H1 (cell line): ENCODE measurements at regions not wholly inside any gene's neighbourhood (a gene's known extent, or its start where the extent isn't known, plus 50 kb on each side); places are given as distances from the start of the nearest gene placed in this dataset.

Experiments
- CTCF ChIA-PET: fragments of 300-600 bp; sonication (Branson Sonifier 250); formaldehyde crosslinking; loops from one replicate; lab custom pipeline; 2021; ENCODE audit not compliant: partially characterized antibody; lab: Charles Lee
- POLR2A ChIA-PET: fragments of 300-600 bp; sonication (Branson Sonifier 250); formaldehyde crosslinking; loops from one replicate; lab custom pipeline; 2021; ENCODE audit warnings: inconsistent platforms; ENCODE audit not compliant: partially characterized antibody; lab: Charles Lee
- DNase-seq, 2 experiments: peaks; one replicate each; pipeline versions ENCODE4 v3.0.0 to v3.0.0-alpha.2; 2010 to 2022; ENCODE audit warnings: low spot score in 2 of 2, low read depth in 1 of 2, mixed read lengths in 1 of 2
- FAIRE-seq: peaks from 2 replicates; lab custom pipeline; 2011; peaks lifted over from hg19 to GRCh38; lab: Jason Lieb, UNC
- H2AFZ ChIP-seq: 2 replicates; pipeline ENCODE4 v1.8.1; 2012; ENCODE audit warnings: low read length, inconsistent platforms
- H2AK5ac ChIP-seq: 2 replicates; pipeline ENCODE4 v1.6.1; 2013; ENCODE audit warnings: low read depth, low read length
- H2BK120ac ChIP-seq: replicated peaks from 2 replicates; pipeline ENCODE3; 2013; ENCODE audit warnings: low read depth, low read length, inconsistent platforms
- H2BK12ac ChIP-seq: 2 replicates; pipeline ENCODE4 v1.6.1; 2013; ENCODE audit warnings: low read depth, low read length
- H2BK15ac ChIP-seq: 2 replicates; pipeline ENCODE4 v1.6.1; 2013; ENCODE audit warnings: low read length
- H2BK20ac ChIP-seq: 2 replicates; pipeline ENCODE4 v1.6.1; 2013; ENCODE audit warnings: low read length
- H2BK5ac ChIP-seq: 2 replicates; pipeline ENCODE4 v1.6.1; 2013; ENCODE audit warnings: low read depth, low read length
- H3K14ac ChIP-seq: 2 replicates; pipeline ENCODE4 v1.6.1; 2013; ENCODE audit warnings: inconsistent platforms; ENCODE audit not compliant: insufficient read length
- H3K18ac ChIP-seq: 2 replicates; pipeline ENCODE4 v1.6.1; 2013; ENCODE audit warnings: low read length; ENCODE audit errors: extremely low read depth
- H3K23ac ChIP-seq: 2 replicates; pipeline ENCODE4 v1.6.1; 2013; ENCODE audit warnings: inconsistent platforms; ENCODE audit not compliant: insufficient read length
- H3K23me2 ChIP-seq: 2 replicates; pipeline ENCODE4 v1.6.1; 2013; ENCODE audit warnings: low read depth, low read length
- H3K27ac ChIP-seq: 2 replicates; pipeline ENCODE4 v1.6.1; 2011; ENCODE audit warnings: low read depth, low read length, inconsistent platforms
- H3K27me3 ChIP-seq, 4 experiments: replicated peaks in 1 of 4; 1 replicate in 1 of 4; 2 replicates in 3 of 4; pipeline versions ENCODE4 v1.6.1 to v1.8.1; 2011 to 2013; ENCODE audit warnings: low read length in 3 of 4, mild to moderate bottlenecking in 3 of 4, inconsistent platforms in 2 of 4, mixed read lengths in 2 of 4, moderate library complexity in 1 of 4; ENCODE audit not compliant: control insufficient read depth in 3 of 4, insufficient read depth in 3 of 4; ENCODE audit errors: extremely low read depth in 1 of 4
- H3K36me3 ChIP-seq, 4 experiments: 2 replicates each; pipeline versions ENCODE4 v1.6.1 to v1.8.1; 2011 to 2013; ENCODE audit warnings: mild to moderate bottlenecking in 4 of 4, low read length in 3 of 4, moderate library complexity in 2 of 4, control low read depth in 1 of 4, inconsistent platforms in 1 of 4; ENCODE audit not compliant: insufficient read depth in 4 of 4, control insufficient read depth in 2 of 4
- H3K4ac ChIP-seq: replicated peaks from 2 replicates; pipeline ENCODE3; 2013; ENCODE audit warnings: low read length, low read depth, mixed read lengths, inconsistent platforms; ENCODE audit not compliant: insufficient read length
- H3K4me1 ChIP-seq, 4 experiments: replicated peaks in 1 of 4; 1 replicate in 1 of 4; 2 replicates in 3 of 4; pipeline versions ENCODE4 v1.6.1 to v1.8.1; 2011 to 2013; ENCODE audit warnings: low read length in 3 of 4, inconsistent platforms in 2 of 4, mixed read lengths in 1 of 4; ENCODE audit not compliant: insufficient read depth in 4 of 4, control insufficient read depth in 3 of 4
- H3K4me2 ChIP-seq, 2 experiments: 2 replicates each; pipeline versions ENCODE4 v1.6.1 to v1.8.1; 2011 to 2013; ENCODE audit warnings: low read depth in 2 of 2, low read length in 2 of 2, control low read depth in 1 of 2, inconsistent platforms in 1 of 2, mild to moderate bottlenecking in 1 of 2; ENCODE audit not compliant: insufficient read depth in 1 of 2
- H3K4me3 ChIP-seq, 4 experiments: fragments of 200-600, 300-600 bp in 1 of 4; sonication (generic), shearing (Covaris generic), sonication (Bioruptor Twin) in 1 of 4; 2 replicates each; pipeline versions ENCODE4 v1.5.1 to v1.8.1; 2011 to 2016; ENCODE audit warnings: low read length in 4 of 4, low read depth in 3 of 4, control low read depth in 2 of 4, inconsistent platforms in 2 of 4, mild to moderate bottlenecking in 2 of 4, mixed read lengths in 1 of 4, moderate library complexity in 1 of 4; ENCODE audit not compliant: insufficient read depth in 2 of 4; ENCODE audit errors: extremely low read depth in 1 of 4
- H3K56ac ChIP-seq: replicated peaks from 2 replicates; pipeline ENCODE3; 2013; ENCODE audit warnings: low read depth, mild to moderate bottlenecking, mixed read lengths, low read length, inconsistent platforms; ENCODE audit not compliant: insufficient read length
- H3K79me1 ChIP-seq: 2 replicates; pipeline ENCODE4 v1.6.1; 2013; ENCODE audit warnings: low read depth, low read length, control low read depth
- H3K79me2 ChIP-seq, 2 experiments: 2 replicates each; pipeline versions ENCODE4 v1.6.1 to v1.8.1; 2012 to 2013; ENCODE audit warnings: low read length in 2 of 2, mild to moderate bottlenecking in 2 of 2, inconsistent platforms in 1 of 2; ENCODE audit not compliant: insufficient read depth in 2 of 2, control insufficient read depth in 1 of 2
- H3K9ac ChIP-seq, 4 experiments: replicated peaks in 1 of 4; 1 replicate in 1 of 4; 2 replicates in 3 of 4; pipeline versions ENCODE4 v1.6.1 to v1.8.1; 2011 to 2013; ENCODE audit warnings: low read depth in 3 of 4, low read length in 3 of 4, control low read depth in 2 of 4, mild to moderate bottlenecking in 2 of 4, moderate library complexity in 2 of 4, inconsistent platforms in 1 of 4; ENCODE audit errors: extremely low read depth in 1 of 4
- H3K9me3 ChIP-seq, 2 experiments: 2 replicates each; pipeline versions ENCODE4 v1.6.1 to v1.8.1; 2012 to 2013; ENCODE audit warnings: mild to moderate bottlenecking in 2 of 2, moderate library complexity in 2 of 2, control low read depth in 1 of 2, inconsistent platforms in 1 of 2, low read depth in 1 of 2, low read length in 1 of 2, mixed read lengths in 1 of 2; ENCODE audit not compliant: insufficient read depth in 2 of 2
- H4K20me1 ChIP-seq, 2 experiments: replicated peaks in 1 of 2; 2 replicates each; pipeline versions ENCODE3 to v1.8.1; 2011 to 2013; ENCODE audit warnings: inconsistent platforms in 2 of 2, low read length in 2 of 2, mild to moderate bottlenecking in 1 of 2; ENCODE audit not compliant: insufficient read depth in 2 of 2, control insufficient read depth in 1 of 2
- H4K5ac ChIP-seq: 2 replicates; pipeline ENCODE4 v1.6.1; 2013; ENCODE audit warnings: low read length, low read depth, mixed read lengths, inconsistent platforms; ENCODE audit not compliant: insufficient read length
- H4K8ac ChIP-seq: 2 replicates; pipeline ENCODE4 v1.8.0; 2013; ENCODE audit warnings: mild to moderate bottlenecking, moderate library complexity, low read length, inconsistent platforms; ENCODE audit not compliant: insufficient read depth; ENCODE audit errors: extremely low read depth
- H4K91ac ChIP-seq: replicated peaks from 2 replicates; pipeline ENCODE3; 2013; ENCODE audit warnings: low read length, mixed read lengths, inconsistent platforms; ENCODE audit not compliant: insufficient read length
- RNF2 ChIP-seq: fragments of 200-900, 300-1000 bp; sonication (generic); IDR thresholded peaks from 2 replicates; pipeline ENCODE4 v1.7.1; 2016; ENCODE audit warnings: borderline replicate concordance, low read depth, mild to moderate bottlenecking, antibody characterized with exemption, low read length; ENCODE audit not compliant: poor library complexity, severe bottlenecking; ENCODE audit errors: missing control alignments
- SIN3A ChIP-seq, 2 experiments: IDR thresholded peaks in 1 of 2; conservative IDR thresholded peaks in 1 of 2; 2 replicates each; pipeline ENCODE4 v1.6.1; 2011 to 2012; ENCODE audit warnings: low read length in 2 of 2, improper control_type of control experiment in 1 of 2, low read depth in 1 of 2, mild to moderate bottlenecking in 1 of 2
- TAF7 ChIP-seq: optimal IDR thresholded peaks from 2 replicates; pipeline ENCODE3; 2011; ENCODE audit warnings: low read depth, mild to moderate bottlenecking, inconsistent platforms, low read length, moderate library complexity, borderline replicate concordance
- TBP ChIP-seq: IDR thresholded peaks from 2 replicates; pipeline ENCODE4 v1.6.1; 2011; ENCODE audit warnings: low read depth, low read length, improper control_type of control experiment
- WGBS, 2 experiments: shearing (Covaris generic) in 1 of 2; methylation state at CpG; one replicate each; pipeline versions ENCODE4 v1.1.6 to v1.1.7; 2013 to 2015; ENCODE audit warnings: low lambda C conversion rate in 2 of 2, mixed read lengths in 2 of 2, inconsistent platforms in 1 of 2, low coverage in 1 of 2, missing lambda C conversion rate in 1 of 2; ENCODE audit not compliant: insufficient replicate concordance in 2 of 2, insufficient coverage in 1 of 2, insufficient read length in 1 of 2; ENCODE audit errors: extremely low coverage in 1 of 2, missing lambda C conversion rate in 1 of 2; 5-methylcytosine and 5-hydroxymethylcytosine counted together
- TF ChIP-seq, protein P1 (sequence below): IDR thresholded peaks from 2 replicates; pipeline ENCODE4 v1.6.1; 2011; ENCODE audit warnings: low read length, improper control_type of control experiment

DNA sequence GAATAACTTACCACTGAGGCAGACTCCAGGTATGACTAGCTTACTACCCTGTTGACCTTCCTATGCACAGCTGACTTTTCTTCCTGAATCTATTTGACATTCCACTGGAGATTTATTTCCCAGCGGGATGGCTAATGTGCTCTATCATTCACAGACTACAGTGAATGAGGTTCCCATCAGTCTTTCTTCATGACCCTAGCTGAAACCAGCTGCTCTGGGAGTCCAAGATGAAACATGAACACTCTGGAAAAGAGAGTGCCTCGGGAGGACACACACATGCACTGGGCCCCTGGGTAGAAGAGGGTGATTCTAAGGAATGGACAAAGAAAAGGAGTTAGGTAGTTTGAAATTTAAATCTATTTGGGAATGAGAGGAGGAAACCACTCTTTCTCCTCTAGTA is 82.6 kb upstream of the DST start:
- no peak overlapping the region; the same call in 1 of the 2 replicates for H2BK12ac ChIP-seq
- H2BK120ac ChIP-seq, result no peak overlapping the region
- H2BK20ac ChIP-seq, result no peak overlapping the region
- H3K79me2 ChIP-seq, result peaks cover 0 to 61% of the 10 kb centered on the region in 2 experiments; a peak in 2 of 4 replicates
- no peak overlapping the region; the same call in 1 of the 2 replicates for H2AK5ac ChIP-seq
- no peak overlapping the region for H3K14ac ChIP-seq
- no peak overlapping the region for H2AFZ ChIP-seq
- no peak for FAIRE-seq
- peaks cover 0 to 8% of the 10 kb centered on the region in 2 experiments; a peak in 1 of 4 replicates for H3K9me3 ChIP-seq
- no peak overlapping the region for H3K9ac ChIP-seq
- CTCF ChIA-PET, result interaction anchor here (0.7 to 2.5 kb wide), 6 partner anchors 8 to 184 kb away, joined by 3 to 9 read pairs (median 5); no protein-coding TSS in a partner anchor
- H3K23ac ChIP-seq, result no peak overlapping the region
- POLR2A ChIA-PET, result interaction anchor here (1.3 kb wide), 1 partner anchor 16 kb away, joined by 3 read pairs; no protein-coding TSS in a partner anchor
- no peak overlapping the region for H3K56ac ChIP-seq
- H4K8ac ChIP-seq, result no peak overlapping the region
- peaks cover 0 to 7% (median 0%) of the 10 kb centered on the region in 4 experiments; a peak in 1 of 8 replicates for H3K36me3 ChIP-seq
- peaks cover 0 to 2% (median 0%) of the 10 kb centered on the region in 4 experiments; a peak in 1 of 7 replicates for H3K27me3 ChIP-seq
- 0 out of 2 replicates have a peak overlapping the region, but pooled peaks have one; percentile 36 for H2BK15ac ChIP-seq
- H3K23me2 ChIP-seq, result no peaks in the 10 kb centered on the region
- H3K4me3 ChIP-seq, result no peak overlapping the region
- H4K91ac ChIP-seq, result no peak overlapping the region
- 63% methylated on average over 2 of the region's 2 CpGs; no CpG with 5 or more reads in 1 of the 2 experiments for WGBS, 2 experiments
- H2BK5ac ChIP-seq, result peak overlapping the region; percentile 9; the same call in 1 of the 2 replicates
- H3K27ac ChIP-seq, result no peak overlapping the region
- TF ChIP-seq TBP (no peak), TAF7 (no peak), RNF2 (no peak), SIN3A (conservative IDR thresholded peaks at IDR 0.05 in 1 of 2, IDR thresholded peaks at IDR 0.05 in 1 of 2; ENCODE audit: low read depth in 1 of 2, low read length in 2 of 2) (no peak)
- TF ChIP-seq, protein P1, sequence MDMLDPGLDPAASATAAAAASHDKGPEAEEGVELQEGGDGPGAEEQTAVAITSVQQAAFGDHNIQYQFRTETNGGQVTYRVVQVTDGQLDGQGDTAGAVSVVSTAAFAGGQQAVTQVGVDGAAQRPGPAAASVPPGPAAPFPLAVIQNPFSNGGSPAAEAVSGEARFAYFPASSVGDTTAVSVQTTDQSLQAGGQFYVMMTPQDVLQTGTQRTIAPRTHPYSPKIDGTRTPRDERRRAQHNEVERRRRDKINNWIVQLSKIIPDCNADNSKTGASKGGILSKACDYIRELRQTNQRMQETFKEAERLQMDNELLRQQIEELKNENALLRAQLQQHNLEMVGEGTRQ, result no peak
- no peak overlapping the region for H3K4me2 ChIP-seq
- H4K20me1 ChIP-seq, result no peaks in the 10 kb centered on the region
- no peak overlapping the region for H3K4ac ChIP-seq
- no peak for DNase-seq
- H3K4me1 ChIP-seq, result peaks cover 4 to 12% (median 9%) of the 10 kb centered on the region in 4 experiments; a peak in 6 of 7 replicates
- H4K5ac ChIP-seq, result no peak overlapping the region
- no peak overlapping the region for H3K18ac ChIP-seq
- peaks cover 2% of the 10 kb centered on the region; the same call in 1 of the 2 replicates for H3K79me1 ChIP-seq
